K562 (cell line): ENCODE measurements at regions not wholly inside any gene's neighbourhood (a gene's known extent, or its start where the extent isn't known, plus 50 kb on each side); places are given as distances from the start of the nearest gene placed in this dataset.

Source experiments
- CTCF ChIP-seq, 3 experiments: IDR thresholded peaks in 2 of 3; conservative IDR thresholded peaks in 1 of 3; 2 replicates each; pipeline ENCODE4 v1.5.1; 2011 to 2012; ENCODE audit warnings: low read length in 3 of 3, mild to moderate bottlenecking in 3 of 3, control low read depth in 2 of 3, improper control_type of control experiment in 1 of 3, inconsistent platforms in 1 of 3, low read depth in 1 of 3, mixed read lengths in 1 of 3, moderate library complexity in 1 of 3; ENCODE audit not compliant: insufficient read depth in 2 of 3
- ETS1 ChIP-seq: conservative IDR thresholded peaks from 2 replicates; pipeline ENCODE4 v1.6.1; 2011; ENCODE audit warnings: low read depth, mild to moderate bottlenecking, low read length; ENCODE audit not compliant: control insufficient read depth
- KLF6 ChIP-seq: fragments of 250-450 bp; sonication (Bioruptor Pico); IDR thresholded peaks from 2 replicates; pipeline ENCODE4 v1.4.0; 2020; ENCODE audit warnings: mild to moderate bottlenecking, moderate library complexity, borderline replicate concordance
- YY1 ChIP-seq, 3 experiments: IDR thresholded peaks; 2 replicates each; pipeline ENCODE4 v1.6.1; 2011; ENCODE audit warnings: low read length in 2 of 3, mild to moderate bottlenecking in 2 of 3, moderate library complexity in 2 of 3, borderline replicate concordance in 1 of 3, control low read depth in 1 of 3, low read depth in 1 of 3; ENCODE audit not compliant: insufficient read depth in 3 of 3, insufficient replicate concordance in 2 of 3, control insufficient read depth in 1 of 3, insufficient read length in 1 of 3; ENCODE audit errors: extremely low read depth in 1 of 3
- ZBTB33 ChIP-seq: sonication (generic); formaldehyde crosslinking; IDR thresholded peaks from 2 replicates; pipeline ENCODE4 v1.8.1; 2023; ENCODE audit warnings: mild to moderate bottlenecking, missing genetic modification reagents

- no peak for TF ChIP-seq YY1 (IDR thresholded peaks at IDR 0.05; ENCODE audit: borderline replicate concordance in 1 of 3, control insufficient read depth in 1 of 3, extremely low read depth in 1 of 3, insufficient read depth in 3 of 3, insufficient read length in 1 of 3, insufficient replicate concordance in 2 of 3, low read depth in 1 of 3, low read length in 2 of 3)
- TF ChIP-seq KLF6 (CRISPR knock-in tag), result no peak
- TF ChIP-seq ETS1, result no peak
- TF ChIP-seq CTCF (IDR thresholded peaks at IDR 0.05 in 2 of 3, conservative IDR thresholded peaks at IDR 0.05 in 1 of 3; ENCODE audit: insufficient read depth in 2 of 3, low read depth in 1 of 3, low read length in 3 of 3), result no peak
- no peak for TF ChIP-seq ZBTB33 (CRISPR knock-in tag)
Measured at GRCh38 chr10:56623064-56623463, 262.0 kb upstream of the ZWINT start.
